Activated naive CD8-positive, alpha-beta T cell treated with anti-CD3 and anti-CD28 coated beads, Interleukin-2, amount 50 U/mL, for 16 hours (primary cell): ENCODE measurements at regions not wholly inside any gene's neighbourhood (a gene's known extent, or its start where the extent isn't known, plus 50 kb on each side); places are given as distances from the start of the nearest gene placed in this dataset.

Experiments
- DNase-seq: peaks from one replicate; pipeline ENCODE4 v3.0.0-alpha.2; 2020; ENCODE audit warnings: low read depth, low spot score

- DNase-seq: no peak
These were observed 165.3 kb downstream of the LTN1 start for GRCh38 chr21:28827422-28827821.

GRCh38 chr21:28826569-28826968 lies 166.1 kb downstream of the LTN1 start:
- DNase-seq: no peak

- no peak for DNase-seq
These were observed 166.7 kb downstream of the LTN1 start for GRCh38 chr21:28826021-28826420.

GRCh38 chr21:28823429-28823828 lies 169.2 kb downstream of the LTN1 start:
- DNase-seq: no peak

GRCh38 chr21:28822486-28823335 lies 170.0 kb downstream of the LTN1 start:
- no peak for DNase-seq

GRCh38 chr21:28822123-28822399 lies 170.6 kb downstream of the LTN1 start:
- no peak for DNase-seq

- DNase-seq: no peak
These were observed 171.2 kb downstream of the LTN1 start for GRCh38 chr21:28821276-28822122.

GRCh38 chr21:28818663-28819278 lies 173.9 kb downstream of the LTN1 start:
- no peak for DNase-seq

GRCh38 chr21:28817871-28818270 lies 174.8 kb downstream of the LTN1 start:
- DNase-seq: no peak

- DNase-seq: no peak
These were observed 180.8 kb downstream of the LTN1 start for GRCh38 chr21:28811860-28812259.

- DNase-seq: no peak
These were observed 181.7 kb downstream of the LTN1 start for GRCh38 chr21:28810826-28811524.

- no peak for DNase-seq
These were observed 186.8 kb downstream of the LTN1 start for GRCh38 chr21:28805885-28806284.

GRCh38 chr21:28804089-28804670 lies 188.5 kb downstream of the LTN1 start:
- DNase-seq: no peak

- no peak for DNase-seq
These were observed 190.8 kb downstream of the LTN1 start for GRCh38 chr21:28801906-28802305.

- no peak for DNase-seq
These were observed 192.8 kb downstream of the LTN1 start for GRCh38 chr21:28799926-28800325.

- DNase-seq: no peak
These were observed 193.9 kb downstream of the LTN1 start for GRCh38 chr21:28798798-28799197.

- no peak for DNase-seq
These were observed 197.4 kb downstream of the LTN1 start for GRCh38 chr21:28795251-28795650.

GRCh38 chr21:28794371-28794851 lies 198.3 kb downstream of the LTN1 start:
- no peak for DNase-seq

- DNase-seq: no peak
These were observed 199.6 kb downstream of the LTN1 start for GRCh38 chr21:28793043-28793442.

GRCh38 chr21:28791595-28792282 lies 200.9 kb downstream of the LTN1 start:
- DNase-seq: no peak

- no peak for DNase-seq
These were observed 202.3 kb downstream of the LTN1 start for GRCh38 chr21:28790335-28790734.
